IgD-negative memory B cell (primary cell): ENCODE measurements at regions not wholly inside any gene's neighbourhood (a gene's known extent, or its start where the extent isn't known, plus 50 kb on each side); places are given as distances from the start of the nearest gene placed in this dataset.

Experiments
- H3K27ac Mint-ChIP-seq, 3 donors: one replicate each; pipeline ENCODE4 v1.8.0; 2020 to 2022; ENCODE audit warnings: mild to moderate bottlenecking in 3 of 3, mixed read lengths in 3 of 3, moderate library complexity in 1 of 3
- H3K27me3 Mint-ChIP-seq: one replicate; pipeline ENCODE4 v1.8.0; 2021; ENCODE audit warnings: mixed read lengths
- H3K36me3 Mint-ChIP-seq: one replicate; pipeline ENCODE4 v1.8.0; 2020; ENCODE audit warnings: mild to moderate bottlenecking, mixed read lengths
- H3K4me1 Mint-ChIP-seq, 3 donors: one replicate each; pipeline ENCODE4 v1.8.0; 2020 to 2022; ENCODE audit warnings: mixed read lengths in 3 of 3, mild to moderate bottlenecking in 1 of 3
- H3K4me3 Mint-ChIP-seq, 4 donors: one replicate each; pipeline ENCODE4 v1.8.0; 2020 to 2022; ENCODE audit warnings: mild to moderate bottlenecking in 4 of 4, mixed read lengths in 4 of 4, moderate library complexity in 3 of 4
- H3K9me3 Mint-ChIP-seq, 3 donors: one replicate each; pipeline ENCODE4 v1.8.0; 2020 to 2021; ENCODE audit warnings: mixed read lengths in 3 of 3, mild to moderate bottlenecking in 1 of 3

DNA sequence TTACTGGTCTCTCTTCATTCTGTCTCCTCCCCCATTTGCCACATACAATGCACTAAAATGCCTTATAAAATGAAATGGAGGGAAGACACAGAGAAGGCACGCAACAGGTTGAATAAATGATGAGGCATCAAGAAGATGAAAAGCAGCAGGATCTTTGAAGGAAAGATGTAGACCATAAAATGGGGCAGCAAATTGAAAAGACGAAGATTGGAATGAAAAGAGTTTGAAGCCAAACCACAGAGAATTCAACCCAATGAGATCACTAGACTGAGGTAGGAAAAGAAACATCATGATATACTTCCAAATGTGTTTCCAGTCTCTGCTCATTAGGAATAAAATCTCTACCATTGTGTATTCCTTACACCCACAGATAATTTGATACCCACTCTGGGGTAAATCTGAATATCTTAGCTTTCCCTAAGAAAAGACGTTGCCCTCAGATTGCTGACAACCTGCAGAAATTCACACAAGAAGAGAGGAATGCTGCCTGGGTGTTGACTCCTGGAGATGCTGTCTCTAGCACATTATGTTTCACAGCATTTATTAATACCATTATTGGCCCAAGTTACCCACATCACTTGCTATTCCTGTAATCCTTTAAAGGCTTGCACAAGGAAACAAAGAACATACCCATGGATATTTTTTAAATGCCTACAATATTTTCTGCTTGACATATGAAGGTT is 230.9 kb downstream of the LTN1 start:
- Mint-ChIP-seq H3K9me3 (peaks cover 0 to 19% (median 0%) of the 10 kb centered on the region in 3 donors), H3K27ac (no peak overlapping the region)

DNA sequence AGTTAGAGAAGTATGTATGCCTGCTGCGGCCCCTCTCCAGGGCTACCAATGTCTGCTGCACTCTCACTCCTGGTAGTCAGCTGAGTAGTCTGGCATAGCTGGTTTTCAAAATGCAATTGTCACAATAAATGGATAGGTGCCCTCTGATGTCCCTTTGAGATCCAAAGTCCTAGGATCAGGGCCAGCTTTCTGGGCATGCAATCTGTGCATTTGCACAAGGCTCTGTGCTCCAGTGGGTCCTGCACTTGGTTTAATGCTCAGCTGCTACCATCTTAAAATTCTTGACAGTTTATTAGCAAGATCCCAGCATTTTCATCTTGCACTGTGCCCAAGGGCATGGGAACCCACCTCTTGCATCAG is 233.8 kb downstream of the LTN1 start:
- H3K27me3 Mint-ChIP-seq: no peaks in the 10 kb centered on the region
- H3K4me1 Mint-ChIP-seq: peaks cover 0 to 9% (median 0%) of the 10 kb centered on the region in 3 donors
- no peak overlapping the region for H3K4me3 Mint-ChIP-seq
- H3K36me3 Mint-ChIP-seq: peaks cover 4% of the 10 kb centered on the region
- H3K27ac Mint-ChIP-seq: no peak overlapping the region
- H3K9me3 Mint-ChIP-seq: peaks cover 0 to 9% (median 0%) of the 10 kb centered on the region in 3 donors

More for the DNA sequence above, 230.9 kb downstream of the LTN1 start:
- Mint-ChIP-seq H3K4me3 (no peak overlapping the region), H3K4me1 (peaks cover 0 to 9% (median 0%) of the 10 kb centered on the region in 3 donors), H3K27me3 (no peaks in the 10 kb centered on the region), H3K36me3 (no peaks in the 10 kb centered on the region)

DNA sequence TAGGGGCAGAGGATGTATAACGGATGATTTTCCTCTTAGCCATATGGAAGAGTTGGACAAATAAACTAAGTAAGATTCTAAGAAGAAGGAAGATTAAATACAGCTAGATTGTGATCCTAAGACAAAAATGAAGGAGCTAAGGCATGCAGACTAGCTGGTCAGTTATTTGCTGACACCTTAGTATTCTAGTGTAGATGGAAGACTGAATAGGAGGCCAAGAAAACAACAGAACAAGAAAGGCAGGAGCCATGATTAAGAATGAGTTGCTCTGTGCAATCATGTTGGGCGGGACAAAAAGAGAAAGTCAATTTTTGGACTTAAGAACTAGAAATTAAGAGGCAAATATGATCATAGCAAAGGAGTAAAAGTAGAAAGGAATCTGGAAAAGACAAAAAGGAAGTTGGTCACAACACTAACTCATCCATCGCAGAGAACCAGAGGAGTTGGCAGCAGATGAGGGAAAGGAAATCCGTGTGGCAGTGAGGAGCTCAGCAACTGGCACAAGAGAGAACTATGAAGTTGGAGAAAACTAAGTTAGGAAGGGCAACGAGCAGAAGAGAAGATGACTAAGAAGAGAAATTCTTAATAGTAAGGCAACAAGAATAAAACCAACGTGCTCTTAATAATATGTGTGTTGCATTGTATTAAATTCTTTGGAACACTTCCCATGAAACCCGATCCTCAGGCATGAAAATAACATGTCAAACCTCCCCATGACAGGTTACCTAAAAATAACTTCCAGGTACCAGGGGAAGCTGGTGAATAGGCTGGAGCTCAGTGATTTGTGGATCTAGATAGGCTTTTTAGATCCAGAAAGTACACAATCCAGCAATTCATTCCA is 234.4 kb downstream of the LTN1 start:
- peaks cover 0 to 9% (median 0%) of the 10 kb centered on the region in 3 donors for H3K9me3 Mint-ChIP-seq

DNA sequence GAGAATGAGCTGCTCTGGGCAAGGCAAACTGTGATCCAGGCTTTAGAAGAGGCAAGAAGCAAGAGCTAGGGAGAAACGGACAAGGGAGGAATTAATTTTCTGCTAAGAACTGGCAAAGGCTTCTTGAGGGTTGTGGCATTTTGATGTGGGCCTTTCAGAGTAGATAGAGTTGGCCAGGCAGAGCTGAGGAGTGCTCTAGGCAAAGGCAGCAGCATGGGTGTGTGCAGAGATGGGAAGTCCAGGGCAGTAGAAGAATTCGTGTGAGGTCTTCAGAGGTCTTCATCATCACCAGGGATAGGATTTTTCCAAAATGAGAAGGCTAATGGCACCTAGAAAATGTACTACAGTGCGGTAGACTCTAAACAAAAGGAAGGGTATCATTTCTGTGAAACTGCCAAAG is 237.8 kb downstream of the LTN1 start:
- peaks cover 4% of the 10 kb centered on the region for H3K36me3 Mint-ChIP-seq
- no peaks in the 10 kb centered on the region for H3K4me1 Mint-ChIP-seq
- no peak overlapping the region for H3K27ac Mint-ChIP-seq
- H3K27me3 Mint-ChIP-seq: no peaks in the 10 kb centered on the region
- H3K4me3 Mint-ChIP-seq: no peak overlapping the region
- peaks cover 0 to 2% (median 0%) of the 10 kb centered on the region in 3 donors for H3K9me3 Mint-ChIP-seq

More for the DNA sequence above, 234.4 kb downstream of the LTN1 start:
- H3K27ac Mint-ChIP-seq: no peak overlapping the region
- peaks cover 4% of the 10 kb centered on the region for H3K36me3 Mint-ChIP-seq
- H3K4me3 Mint-ChIP-seq: no peak overlapping the region
- H3K27me3 Mint-ChIP-seq: no peaks in the 10 kb centered on the region
- H3K4me1 Mint-ChIP-seq: peaks cover 0 to 7% (median 0%) of the 10 kb centered on the region in 3 donors

DNA sequence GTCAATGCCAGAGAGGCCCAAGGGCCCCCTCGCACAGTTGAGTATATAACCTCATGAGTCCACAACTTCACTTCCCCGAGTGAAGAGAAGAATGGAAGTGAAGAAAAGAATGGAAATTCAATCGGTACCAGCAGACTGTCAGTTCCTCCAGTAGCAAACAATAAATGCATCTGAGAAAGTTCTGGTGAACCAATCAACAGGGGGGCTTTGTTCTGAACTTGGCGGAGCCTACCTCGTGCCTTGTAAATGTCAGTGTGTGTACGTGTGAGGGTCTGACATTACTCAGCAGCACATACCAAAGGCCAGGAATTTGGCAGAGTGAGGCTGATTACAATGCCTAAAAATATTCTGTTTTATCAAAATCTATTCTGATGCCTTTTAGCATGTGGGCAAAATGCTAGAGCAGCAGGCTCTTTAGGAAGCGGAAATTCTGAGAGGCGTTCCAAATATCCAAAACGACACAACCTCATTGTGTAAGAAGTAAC is 238.5 kb downstream of the LTN1 start:
- Mint-ChIP-seq H3K36me3 (peaks cover 4% of the 10 kb centered on the region), H3K4me1 (no peaks in the 10 kb centered on the region), H3K27me3 (no peaks in the 10 kb centered on the region), H3K27ac (no peak overlapping the region), H3K4me3 (no peak overlapping the region), H3K9me3 (no peaks in the 10 kb centered on the region)

DNA sequence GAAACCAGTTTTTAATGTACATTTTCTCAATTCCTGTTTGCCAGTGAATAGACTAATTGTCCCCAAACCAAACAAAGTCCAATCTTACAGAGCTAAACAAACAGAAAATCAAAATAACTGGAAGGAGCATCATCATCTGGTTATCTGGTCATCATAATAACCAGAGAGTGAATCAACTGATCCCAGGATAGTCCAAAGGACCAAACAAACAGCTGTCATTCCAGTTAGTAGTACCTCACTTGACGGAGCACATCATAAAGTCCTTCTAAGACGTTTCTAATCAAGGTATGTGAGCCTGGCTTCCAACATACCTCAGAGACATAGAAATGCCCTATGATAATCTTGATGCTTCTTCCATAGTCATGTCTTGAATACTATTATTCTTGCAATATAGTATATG is 240.5 kb downstream of the LTN1 start:
- Mint-ChIP-seq H3K4me3 (no peak overlapping the region), H3K36me3 (peaks cover 4% of the 10 kb centered on the region), H3K27ac (no peak overlapping the region), H3K9me3 (no peaks in the 10 kb centered on the region), H3K4me1 (no peaks in the 10 kb centered on the region), H3K27me3 (no peaks in the 10 kb centered on the region)

DNA sequence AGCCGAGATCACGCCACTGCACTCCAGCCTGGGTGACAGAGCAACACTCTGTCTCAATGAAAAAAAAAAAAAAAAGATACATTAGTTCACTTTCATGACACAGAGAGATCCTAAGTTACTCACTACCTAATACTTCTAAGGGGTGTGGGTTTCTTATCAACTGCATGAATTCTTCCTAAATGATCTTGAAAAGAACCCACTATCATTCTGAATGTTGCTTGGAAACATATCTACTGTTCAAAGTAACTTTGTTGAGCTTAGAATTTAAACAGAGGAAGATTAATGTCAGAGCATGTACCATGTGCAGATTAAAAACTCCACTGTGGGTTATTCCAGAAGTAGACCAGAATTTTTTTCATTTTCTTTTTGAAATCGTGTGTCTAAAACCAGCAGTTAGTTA is 241.5 kb downstream of the LTN1 start:
- no peaks in the 10 kb centered on the region for H3K27me3 Mint-ChIP-seq
- H3K27ac Mint-ChIP-seq: no peak overlapping the region
- no peaks in the 10 kb centered on the region for H3K9me3 Mint-ChIP-seq
- peaks cover 3% of the 10 kb centered on the region for H3K36me3 Mint-ChIP-seq
- no peak overlapping the region for H3K4me3 Mint-ChIP-seq
- H3K4me1 Mint-ChIP-seq: no peaks in the 10 kb centered on the region

DNA sequence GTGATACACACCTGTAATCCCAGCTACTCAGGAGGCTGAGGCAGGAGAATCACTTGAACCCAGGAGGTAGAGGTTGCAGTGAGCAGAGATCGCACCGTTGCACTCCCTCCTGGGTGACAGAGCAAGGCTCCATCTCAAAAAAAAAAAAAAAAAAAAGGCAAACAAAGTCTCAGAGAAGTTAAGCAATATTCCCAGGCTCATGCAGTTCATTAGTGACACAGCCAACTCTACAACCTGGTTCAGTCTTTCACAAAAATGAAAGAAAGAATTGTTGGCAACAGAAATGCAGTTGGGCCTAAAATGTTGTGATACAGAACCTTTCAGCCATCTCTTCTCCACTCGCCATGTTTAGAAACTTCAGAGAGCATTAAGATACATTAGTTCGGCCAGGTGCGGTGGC is 242.1 kb downstream of the LTN1 start:
- no peaks in the 10 kb centered on the region for H3K27me3 Mint-ChIP-seq
- H3K9me3 Mint-ChIP-seq: no peaks in the 10 kb centered on the region
- no peaks in the 10 kb centered on the region for H3K4me1 Mint-ChIP-seq
- H3K4me3 Mint-ChIP-seq: no peak overlapping the region
- H3K27ac Mint-ChIP-seq: no peak overlapping the region
- H3K36me3 Mint-ChIP-seq: peaks cover 2% of the 10 kb centered on the region

DNA sequence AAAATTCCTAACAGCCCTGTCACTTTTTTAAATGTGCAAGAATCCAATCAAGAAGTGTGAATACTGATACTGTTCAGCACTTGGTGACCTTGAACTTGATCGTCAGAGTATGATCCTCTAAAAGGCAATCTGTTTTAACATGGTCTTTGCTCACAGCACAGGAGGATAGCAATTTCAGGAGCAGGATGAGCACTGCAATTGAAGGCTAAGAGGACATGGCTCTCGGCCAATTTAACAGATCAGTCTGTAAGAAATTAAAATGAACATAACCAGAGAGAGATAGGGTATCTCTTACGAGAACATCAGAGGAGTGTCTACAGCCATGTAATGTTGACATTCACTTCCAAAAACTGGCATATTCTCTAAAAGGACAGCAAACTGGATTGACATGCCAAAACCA is 243.1 kb downstream of the LTN1 start:
- peaks cover 2% of the 10 kb centered on the region for H3K36me3 Mint-ChIP-seq
- H3K4me1 Mint-ChIP-seq: no peaks in the 10 kb centered on the region
- no peaks in the 10 kb centered on the region for H3K9me3 Mint-ChIP-seq
- H3K27me3 Mint-ChIP-seq: no peaks in the 10 kb centered on the region
- no peak overlapping the region for H3K4me3 Mint-ChIP-seq
- no peak overlapping the region for H3K27ac Mint-ChIP-seq

DNA sequence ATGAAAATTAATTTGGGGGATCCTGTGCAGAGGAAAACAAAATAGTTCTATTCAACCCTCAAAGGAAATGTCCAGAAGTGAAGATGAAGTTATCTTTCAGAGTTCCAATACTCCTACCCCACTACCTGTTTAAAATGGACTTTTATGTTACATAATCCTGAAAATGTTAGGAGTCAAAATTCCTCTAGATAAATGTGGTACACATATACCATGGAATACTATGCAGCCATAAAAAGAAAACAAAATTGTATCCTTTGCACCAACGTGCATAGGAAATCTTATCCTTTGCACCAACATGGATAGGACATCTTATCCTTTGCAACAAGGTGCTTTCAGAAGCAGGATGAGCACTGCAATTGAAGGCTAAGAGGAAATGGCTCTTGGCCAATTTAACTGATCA is 245.2 kb downstream of the LTN1 start:
- no peak overlapping the region for H3K4me3 Mint-ChIP-seq
- no peaks in the 10 kb centered on the region for H3K27me3 Mint-ChIP-seq
- H3K4me1 Mint-ChIP-seq: no peaks in the 10 kb centered on the region
- H3K36me3 Mint-ChIP-seq: no peaks in the 10 kb centered on the region
- no peak overlapping the region for H3K27ac Mint-ChIP-seq
- H3K9me3 Mint-ChIP-seq: no peaks in the 10 kb centered on the region

DNA sequence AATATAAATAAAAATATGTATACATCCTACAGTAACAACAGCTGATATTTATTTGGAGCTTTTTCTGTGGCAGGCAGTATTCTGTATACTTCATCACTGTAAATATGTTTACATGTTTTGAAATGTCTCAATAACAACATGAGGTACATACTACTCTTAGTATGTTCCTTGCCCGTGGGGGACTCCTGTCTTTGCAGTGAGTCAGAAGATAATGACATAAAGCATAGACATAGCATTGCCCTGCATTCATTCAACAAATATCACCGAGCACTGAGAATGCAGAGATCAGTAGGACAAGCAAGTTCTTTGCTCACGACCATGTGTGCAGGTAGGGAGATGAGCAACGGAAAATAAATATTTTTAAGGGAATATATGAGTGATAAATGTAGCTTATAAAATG is 246.5 kb downstream of the LTN1 start:
- no peaks in the 10 kb centered on the region for H3K36me3 Mint-ChIP-seq
- no peak overlapping the region for H3K4me3 Mint-ChIP-seq
- no peaks in the 10 kb centered on the region for H3K4me1 Mint-ChIP-seq
- no peaks in the 10 kb centered on the region for H3K27me3 Mint-ChIP-seq
- H3K9me3 Mint-ChIP-seq: no peaks in the 10 kb centered on the region
- no peak overlapping the region for H3K27ac Mint-ChIP-seq

DNA sequence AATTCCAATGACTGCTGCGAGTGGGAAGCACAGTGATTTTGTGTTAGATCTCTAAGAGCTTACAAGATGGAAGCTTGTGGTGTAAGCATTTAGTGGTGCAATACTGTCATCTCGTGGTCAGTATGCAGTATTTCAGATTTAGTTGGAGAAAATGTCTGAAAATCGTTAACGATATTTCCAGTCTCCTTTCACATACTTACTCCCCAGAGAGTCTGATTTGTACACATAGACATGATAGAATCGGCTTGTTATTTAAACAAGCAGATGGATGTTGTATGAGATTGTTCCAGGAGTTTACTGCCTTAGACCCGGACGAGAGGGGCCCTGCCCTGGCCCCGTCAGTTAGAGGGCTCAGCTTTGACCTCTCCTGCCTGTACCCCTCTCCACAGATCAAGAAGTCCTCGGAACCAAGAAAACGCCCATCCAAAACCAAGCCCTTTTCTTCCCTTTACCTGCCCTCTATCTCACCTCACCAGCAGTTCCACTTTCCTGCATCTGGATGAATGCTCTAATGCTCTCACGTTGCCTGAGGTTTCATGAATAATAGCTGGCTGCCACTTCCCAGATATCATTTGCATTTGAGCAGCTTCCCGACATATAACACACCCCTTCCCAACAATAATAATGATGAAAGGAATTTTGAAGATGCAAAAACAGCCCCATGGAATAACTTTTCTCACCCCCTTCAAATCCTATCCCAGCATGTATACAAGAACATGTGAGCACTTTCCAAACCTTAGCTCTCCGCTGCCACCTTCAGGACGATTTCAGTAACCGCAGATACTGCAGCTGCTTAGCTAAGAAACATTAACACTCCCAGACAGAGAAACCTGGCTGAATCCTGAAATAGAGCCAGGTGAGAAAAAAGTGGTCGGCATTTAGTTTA is 247.3 kb downstream of the LTN1 start:
- H3K9me3 Mint-ChIP-seq: no peaks in the 10 kb centered on the region
- H3K4me3 Mint-ChIP-seq: no peak overlapping the region
- H3K4me1 Mint-ChIP-seq: no peaks in the 10 kb centered on the region
- H3K36me3 Mint-ChIP-seq: no peaks in the 10 kb centered on the region
- H3K27ac Mint-ChIP-seq: no peak overlapping the region
- no peaks in the 10 kb centered on the region for H3K27me3 Mint-ChIP-seq

DNA sequence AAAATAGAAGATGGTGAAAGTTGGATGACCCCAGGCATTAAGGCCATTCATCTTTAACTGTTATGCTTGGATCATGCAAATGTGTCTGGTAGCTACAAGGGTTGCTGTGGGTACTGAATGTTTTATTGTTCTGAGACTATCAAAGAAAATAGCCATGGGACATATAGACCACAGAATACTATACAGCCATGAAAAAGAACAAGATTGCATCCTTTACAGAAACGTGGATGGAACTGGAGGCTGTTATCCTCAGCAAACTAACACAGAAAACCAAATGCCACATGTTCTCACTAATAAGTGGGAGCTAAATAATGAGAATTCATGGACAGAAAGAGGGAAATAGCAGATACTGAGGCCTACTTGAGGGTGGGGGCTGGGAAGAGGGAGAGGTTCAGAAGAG is 249.0 kb downstream of the LTN1 start:
- no peak overlapping the region for H3K4me3 Mint-ChIP-seq
- peaks cover 0 to 3% (median 2%) of the 10 kb centered on the region in 3 donors for H3K4me1 Mint-ChIP-seq
- no peaks in the 10 kb centered on the region for H3K9me3 Mint-ChIP-seq
- no peaks in the 10 kb centered on the region for H3K36me3 Mint-ChIP-seq
- H3K27ac Mint-ChIP-seq: no peak overlapping the region
- no peaks in the 10 kb centered on the region for H3K27me3 Mint-ChIP-seq

DNA sequence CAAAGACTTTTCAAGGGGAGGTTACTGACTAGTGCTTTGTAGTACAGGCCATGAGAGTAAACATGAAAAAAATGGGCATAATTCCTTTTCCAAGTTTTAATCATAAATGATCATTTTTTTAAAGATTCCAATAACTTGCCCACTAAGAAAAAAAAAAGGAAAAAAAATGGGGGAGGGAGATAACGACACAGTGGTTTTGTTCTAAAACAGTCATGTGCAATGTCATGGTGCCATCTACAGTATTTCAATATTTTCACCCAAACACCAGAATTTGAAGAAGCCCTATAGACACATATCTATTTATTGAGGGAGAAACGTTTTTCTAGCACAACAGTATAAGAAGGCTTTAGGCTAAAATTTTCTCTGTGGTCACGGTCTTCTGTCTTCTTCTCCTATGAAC is 250.2 kb downstream of the LTN1 start:
- no peaks in the 10 kb centered on the region for H3K9me3 Mint-ChIP-seq
- no peaks in the 10 kb centered on the region for H3K36me3 Mint-ChIP-seq
- H3K27ac Mint-ChIP-seq: no peak overlapping the region
- H3K27me3 Mint-ChIP-seq: no peaks in the 10 kb centered on the region
- H3K4me3 Mint-ChIP-seq: no peak overlapping the region
- peaks cover 0 to 3% (median 2%) of the 10 kb centered on the region in 3 donors for H3K4me1 Mint-ChIP-seq

DNA sequence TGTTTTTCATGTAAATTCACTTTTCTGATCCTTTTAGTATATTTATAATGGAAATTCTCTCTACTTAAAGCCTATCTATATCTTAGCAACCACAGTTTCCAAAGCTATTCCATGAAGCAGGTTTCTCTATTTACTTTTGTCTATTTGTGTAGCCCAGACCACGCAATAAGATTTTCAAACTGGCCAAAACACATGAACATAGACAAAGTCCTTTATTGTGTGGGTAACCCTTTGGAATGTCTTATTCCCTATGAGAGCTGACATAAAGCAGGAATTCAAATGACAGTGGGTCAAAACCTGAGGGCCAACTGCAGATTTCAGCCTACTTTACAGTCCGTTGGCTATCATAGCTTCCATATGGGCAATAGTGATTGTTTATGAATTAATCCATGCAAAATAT is 252.6 kb downstream of the LTN1 start:
- H3K27me3 Mint-ChIP-seq: no peaks in the 10 kb centered on the region
- no peak overlapping the region for H3K4me3 Mint-ChIP-seq
- no peaks in the 10 kb centered on the region for H3K36me3 Mint-ChIP-seq
- H3K27ac Mint-ChIP-seq: no peak overlapping the region
- no peaks in the 10 kb centered on the region for H3K9me3 Mint-ChIP-seq
- peaks cover 0 to 3% (median 2%) of the 10 kb centered on the region in 3 donors for H3K4me1 Mint-ChIP-seq
